Posterior vena cava (tissue), 2 donors: ENCODE measurements at regions not wholly inside any gene's neighbourhood (a gene's known extent, or its start where the extent isn't known, plus 50 kb on each side); places are given as distances from the start of the nearest gene placed in this dataset.
"Not testable (repeated sequence)": the region's sequence is repeated elsewhere in the genome, so short reads cannot be mapped to it uniquely, and the experiment has no call there.

Experiments used
- DNase-seq: peaks from one replicate; pipeline ENCODE4 v3.0.0-alpha.2; 2020; ENCODE audit warnings: low spot score
- intact Hi-C, 2 donors: fragments of 100-400 bp; cut with DNase I; formaldehyde crosslinking; loops; one replicate each; pipeline versions ENCODE4 v1.14.1 to v1.14.2; 2022 to 2023
- donor health status: DM: yes; HTN: yes; CAD: no.
- donor health status: DM: yes; HTN: yes; CAD: no.

- no peak for DNase-seq
- intact Hi-C loops, result no loop called here
Measured at GRCh38 chr13:33340631-33341030, 55.1 kb upstream of the STARD13 start.

GRCh38 chr13:33341861-33342452, 56.4 kb upstream of the STARD13 start:
- DNase-seq, result no peak
- intact Hi-C loops, result no loop called here

- DNase-seq, result no peak
- intact Hi-C loops, result no loop called here
Measured at GRCh38 chr13:33345842-33346241, 60.3 kb upstream of the STARD13 start.

GRCh38 chr13:33347861-33348260, 62.3 kb upstream of the STARD13 start:
- DNase-seq, result no peak
- intact Hi-C loops, result no loop called here

GRCh38 chr13:33348366-33348765, 62.8 kb upstream of the STARD13 start:
- intact Hi-C loops, result no loop called here
- no peak for DNase-seq

- intact Hi-C loops, result no loop called here
- no peak for DNase-seq
Measured at GRCh38 chr13:33349288-33349985, 63.9 kb upstream of the STARD13 start.

- intact Hi-C loops, result no loop called here
- peak; percentile 87 for DNase-seq
Measured at GRCh38 chr13:33349986-33350826, 64.7 kb upstream of the STARD13 start.

GRCh38 chr13:33351319-33351718, 65.8 kb upstream of the STARD13 start:
- intact Hi-C loops, result no loop called here
- no peak for DNase-seq

- DNase-seq, result no peak
- intact Hi-C loops, result no loop called here
Measured at GRCh38 chr13:33352041-33352440, 66.5 kb upstream of the STARD13 start.

GRCh38 chr13:33352526-33352925, 67.0 kb upstream of the STARD13 start:
- no peak for DNase-seq
- intact Hi-C loops, result no loop called here

- intact Hi-C loops, result no loop called here
Measured at GRCh38 chr13:33353210-33353609, 67.7 kb upstream of the STARD13 start.

GRCh38 chr13:33353646-33354045, 68.1 kb upstream of the STARD13 start:
- no peak for DNase-seq
- intact Hi-C loops, result no loop called here

More at GRCh38 chr13:33353210-33353609, 67.7 kb upstream of the STARD13 start:
- peak; percentile 89 for DNase-seq

- DNase-seq, result no peak
- intact Hi-C loops, result no loop called here
Measured at GRCh38 chr13:33355201-33355895, 69.8 kb upstream of the STARD13 start.

GRCh38 chr13:33358076-33358475, 72.5 kb upstream of the STARD13 start:
- DNase-seq, intact Hi-C loops: not testable (repeated sequence)

- intact Hi-C loops, result no loop called here
Measured at GRCh38 chr13:33362986-33363727, 77.6 kb upstream of the STARD13 start.

GRCh38 chr13:33364192-33364591, 78.6 kb upstream of the STARD13 start:
- intact Hi-C loops, result no loop called here
- DNase-seq, result no peak

More at GRCh38 chr13:33362986-33363727, 77.6 kb upstream of the STARD13 start:
- no peak for DNase-seq

- no peak for DNase-seq
- intact Hi-C loops, result no loop called here
Measured at GRCh38 chr13:33366469-33367062, 81.0 kb upstream of the STARD13 start.

- intact Hi-C loops, result no loop called here
Measured at GRCh38 chr13:33367171-33367895, 81.8 kb upstream of the STARD13 start.

More at GRCh38 chr13:33367171-33367895, 81.8 kb upstream of the STARD13 start:
- DNase-seq, result no peak
